ENCODE measurements at regions not wholly inside any gene's neighbourhood (a gene's known extent, or its start where the extent isn't known, plus 50 kb on each side); places are given as distances from the start of the nearest gene placed in this dataset.

DNA sequence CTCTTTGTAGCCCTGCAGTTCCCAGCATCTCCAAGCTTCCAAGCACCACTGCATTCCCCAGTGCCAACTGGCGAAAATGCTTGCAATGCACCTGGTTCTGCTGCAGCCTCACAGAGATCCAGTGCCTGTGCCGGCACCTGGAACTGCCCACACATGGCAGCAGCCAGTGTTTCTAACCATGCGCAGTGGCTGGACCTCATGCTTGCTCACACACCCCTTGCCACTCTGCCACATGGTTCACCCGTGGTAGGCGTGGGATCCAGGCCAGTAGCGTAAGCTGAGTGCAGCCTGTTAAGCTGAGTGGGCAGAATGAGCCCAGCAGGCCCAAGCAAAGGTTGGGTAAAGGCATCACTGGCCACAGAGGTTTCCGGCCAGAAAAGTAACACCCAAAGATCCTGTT, 214.1 kb upstream of the VLDLR start:
- no TSS peak for BruUV-seq (replicated peaks)
- Histone ChIP-seq H3K9me3 (replicated peaks; ENCODE audit: control insufficient read depth, insufficient read depth, low read length) (no peaks in the 10 kb centered on the region), H3K79me2 (ENCODE audit: control insufficient read depth, insufficient read depth, low read length) (no peaks in the 10 kb centered on the region), H2AFZ (ENCODE audit: low read depth, low read length) (no peak overlapping the region), H3K4me2 (ENCODE audit: insufficient read depth, low read length) (no peak overlapping the region), H3K27ac (ENCODE audit: insufficient read depth, low read depth, low read length) (no peak overlapping the region), H3K27me3 (ENCODE audit: control insufficient read depth in 2 of 2, insufficient read depth in 2 of 2, low read length in 2 of 2) (no peaks in the 10 kb centered on the region), H3K9me1 (replicated peaks; ENCODE audit: control insufficient read depth, extremely low read depth, insufficient read depth, low read length) (no peaks in the 10 kb centered on the region), H3K4me1 (ENCODE audit: control insufficient read depth, extremely low read depth, insufficient read depth, low read length) (no peaks in the 10 kb centered on the region), H3K4me3 (replicated peaks in 1 of 3; ENCODE audit: insufficient read depth in 1 of 3, low read depth in 1 of 3, low read length in 3 of 3) (no peak overlapping the region), H3K36me3 (ENCODE audit: control insufficient read depth in 2 of 2, extremely low read depth in 1 of 2, insufficient read depth in 2 of 2, low read length in 2 of 2) (no peaks in the 10 kb centered on the region), H4K20me1 (replicated peaks; ENCODE audit: control insufficient read depth, extremely low read depth, insufficient read depth, low read length) (no peaks in the 10 kb centered on the region), H3K9ac (replicated peaks; ENCODE audit: extremely low read depth, insufficient read depth, low read length) (no peak overlapping the region)
- FAIRE-seq: no peak
- ChIA-PET POLR2A (no interaction called here), CTCF (no interaction called here)
- no peak for TF ChIP-seq MYC (IDR thresholded peaks at IDR 0.05; ENCODE audit: low read depth, low read length)
- TF ChIP-seq FOS (IDR thresholded peaks at IDR 0.05; ENCODE audit: borderline replicate concordance, insufficient read depth, low read length): no peak
- TF ChIP-seq, protein P1, sequence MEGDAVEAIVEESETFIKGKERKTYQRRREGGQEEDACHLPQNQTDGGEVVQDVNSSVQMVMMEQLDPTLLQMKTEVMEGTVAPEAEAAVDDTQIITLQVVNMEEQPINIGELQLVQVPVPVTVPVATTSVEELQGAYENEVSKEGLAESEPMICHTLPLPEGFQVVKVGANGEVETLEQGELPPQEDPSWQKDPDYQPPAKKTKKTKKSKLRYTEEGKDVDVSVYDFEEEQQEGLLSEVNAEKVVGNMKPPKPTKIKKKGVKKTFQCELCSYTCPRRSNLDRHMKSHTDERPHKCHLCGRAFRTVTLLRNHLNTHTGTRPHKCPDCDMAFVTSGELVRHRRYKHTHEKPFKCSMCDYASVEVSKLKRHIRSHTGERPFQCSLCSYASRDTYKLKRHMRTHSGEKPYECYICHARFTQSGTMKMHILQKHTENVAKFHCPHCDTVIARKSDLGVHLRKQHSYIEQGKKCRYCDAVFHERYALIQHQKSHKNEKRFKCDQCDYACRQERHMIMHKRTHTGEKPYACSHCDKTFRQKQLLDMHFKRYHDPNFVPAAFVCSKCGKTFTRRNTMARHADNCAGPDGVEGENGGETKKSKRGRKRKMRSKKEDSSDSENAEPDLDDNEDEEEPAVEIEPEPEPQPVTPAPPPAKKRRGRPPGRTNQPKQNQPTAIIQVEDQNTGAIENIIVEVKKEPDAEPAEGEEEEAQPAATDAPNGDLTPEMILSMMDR (IDR thresholded peaks at IDR 0.05; ENCODE audit: extremely low read depth in 1 of 2, insufficient read depth in 1 of 2, low read depth in 1 of 2, low read length in 2 of 2): no peak
- TF ChIP-seq EZH2 (IDR thresholded peaks at IDR 0.05; ENCODE audit: borderline replicate concordance, low read depth, low read length, severe bottlenecking): no peak
- TF ChIP-seq POLR2A (IDR thresholded peaks at IDR 0.05; ENCODE audit: low read depth, low read length): no peak
- TF ChIP-seq GATA2 (IDR thresholded peaks at IDR 0.05; ENCODE audit: insufficient read depth, insufficient read length, low read depth, low read length): no peak
- TF ChIP-seq, protein P2, sequence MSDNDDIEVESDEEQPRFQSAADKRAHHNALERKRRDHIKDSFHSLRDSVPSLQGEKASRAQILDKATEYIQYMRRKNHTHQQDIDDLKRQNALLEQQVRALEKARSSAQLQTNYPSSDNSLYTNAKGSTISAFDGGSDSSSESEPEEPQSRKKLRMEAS (IDR thresholded peaks at IDR 0.05; ENCODE audit: insufficient read depth, insufficient read length): no peak
- TF ChIP-seq JUN (IDR thresholded peaks at IDR 0.05; ENCODE audit: borderline replicate concordance, insufficient read depth, insufficient read length, low read depth): no peak
- TF ChIP-seq POLR2AphosphoS5 (IDR thresholded peaks at IDR 0.05; ENCODE audit: insufficient read depth, low read depth, low read length): no peak
- dilution Hi-C loops (cut with MboI; ENCODE audit: extremely low pct_ligation_motif_present, low sequenced_read_pairs) (no loop called here), intact Hi-C loops (cut with micrococcal nuclease) (no loop called here)
- no peak for DNase-seq (ENCODE audit: low read depth, low spot score)
